ENCODE measurements at regions not wholly inside any gene's neighbourhood (a gene's known extent, or its start where the extent isn't known, plus 50 kb on each side); places are given as distances from the start of the nearest gene placed in this dataset.
"Not testable (repeated sequence)": the region's sequence is repeated elsewhere in the genome, so short reads cannot be mapped to it uniquely, and the experiment has no call there.

DNA sequence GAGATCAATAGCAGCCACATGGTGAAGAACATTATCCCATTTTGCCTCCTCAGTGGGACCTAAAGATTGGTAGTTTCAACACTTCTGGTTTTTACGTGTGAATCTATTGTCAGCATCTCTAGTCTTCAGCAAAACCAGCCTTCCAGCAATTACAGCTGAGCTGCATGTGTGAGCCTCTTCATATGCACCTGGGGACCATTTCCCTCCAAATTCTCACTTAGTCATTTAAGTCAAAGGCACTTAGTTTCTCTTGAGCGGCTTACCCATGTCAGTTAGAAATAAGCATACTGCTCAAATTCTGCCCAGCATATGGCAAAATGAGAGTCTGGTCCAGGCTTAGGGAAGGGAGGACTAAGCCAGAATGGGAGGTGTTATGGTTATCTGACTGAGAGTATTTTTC is 99.7 kb upstream of the NXPH2 start:
- TF ChIP-seq CTCF (IDR thresholded peaks at IDR 0.05; ENCODE audit: insufficient read depth in 1 of 2, low read depth in 1 of 2, low read length in 1 of 2, severe bottlenecking in 1 of 2, unreplicated experiment in 1 of 2): no peak
- Histone ChIP-seq H3K4me3 (ENCODE audit: low read depth, low read length) (no peak overlapping the region), H3K27me3 (replicated peaks; ENCODE audit: control insufficient read depth, insufficient read depth, low read length) (no peaks in the 10 kb centered on the region), H3K36me3 (ENCODE audit: control insufficient read depth, insufficient read depth, low read length) (no peaks in the 10 kb centered on the region), H3K4me1 (no peaks in the 10 kb centered on the region), H3K9me3 (no peaks in the 10 kb centered on the region)
- BruUV-seq (replicated peaks): no TSS peak
- intact Hi-C loops (cut with micrococcal nuclease; ENCODE audit: unreplicated experiment): no loop called here
- CTCF ChIA-PET: no interaction called here
- H3K9me3 Mint-ChIP-seq (ENCODE audit: unreplicated experiment): no peaks in the 10 kb centered on the region
- H3K27me3 Mint-ChIP-seq (ENCODE audit: insufficient read depth, unreplicated experiment): peaks cover 16% of the 10 kb centered on the region
- DNase-seq: no peak
- H3K27ac Mint-ChIP-seq (ENCODE audit: unreplicated experiment): no peak overlapping the region
- POLR2A ChIA-PET: no interaction called here
- no peak overlapping the region for H3K4me3 Mint-ChIP-seq (ENCODE audit: unreplicated experiment)
- H3K4me1 Mint-ChIP-seq (ENCODE audit: low read depth, unreplicated experiment): no peaks in the 10 kb centered on the region
- no peaks in the 10 kb centered on the region for H3K36me3 Mint-ChIP-seq (ENCODE audit: insufficient read depth, unreplicated experiment)

- BruUV-seq (replicated peaks): no TSS peak
- H3K27me3 ChIP-seq (replicated peaks; ENCODE audit: control insufficient read depth, insufficient read depth, low read length): no peaks in the 10 kb centered on the region
- no peak overlapping the region for H3K27ac Mint-ChIP-seq (ENCODE audit: unreplicated experiment)
- H3K36me3 Mint-ChIP-seq (ENCODE audit: insufficient read depth, unreplicated experiment): no peaks in the 10 kb centered on the region
- POLR2A ChIA-PET: no interaction called here
- TF ChIP-seq CTCF (IDR thresholded peaks at IDR 0.05; ENCODE audit: insufficient read depth in 1 of 2, low read depth in 1 of 2, low read length in 1 of 2, severe bottlenecking in 1 of 2, unreplicated experiment in 1 of 2): no peak
- no peak overlapping the region for H3K4me3 ChIP-seq (ENCODE audit: low read depth, low read length)
- H3K4me1 ChIP-seq: no peaks in the 10 kb centered on the region
- no peak overlapping the region for H3K4me3 Mint-ChIP-seq (ENCODE audit: unreplicated experiment)
- H3K4me1 Mint-ChIP-seq (ENCODE audit: low read depth, unreplicated experiment): no peaks in the 10 kb centered on the region
- no peaks in the 10 kb centered on the region for H3K9me3 Mint-ChIP-seq (ENCODE audit: unreplicated experiment)
- H3K9me3 ChIP-seq: no peaks in the 10 kb centered on the region
- intact Hi-C loops (cut with micrococcal nuclease; ENCODE audit: unreplicated experiment): no loop called here
- CTCF ChIA-PET: no interaction called here
- no peaks in the 10 kb centered on the region for H3K36me3 ChIP-seq (ENCODE audit: control insufficient read depth, insufficient read depth, low read length)
- no peak for DNase-seq
- H3K27me3 Mint-ChIP-seq (ENCODE audit: insufficient read depth, unreplicated experiment): peaks cover 13% of the 10 kb centered on the region
Measured at GRCh38 chr2:138877421-138877820, 97.2 kb upstream of the NXPH2 start.

- ChIA-PET CTCF (no interaction called here), POLR2A (no interaction called here)
- H3K27ac Mint-ChIP-seq (ENCODE audit: unreplicated experiment): no peak overlapping the region
- peaks cover 5% of the 10 kb centered on the region for H3K27me3 Mint-ChIP-seq (ENCODE audit: insufficient read depth, unreplicated experiment)
- H3K27me3 ChIP-seq (replicated peaks; ENCODE audit: control insufficient read depth, insufficient read depth, low read length): no peaks in the 10 kb centered on the region
- no peak overlapping the region for H3K4me3 Mint-ChIP-seq (ENCODE audit: unreplicated experiment)
- intact Hi-C loops (cut with micrococcal nuclease; ENCODE audit: unreplicated experiment): no loop called here
- no TSS peak for BruUV-seq (replicated peaks)
- H3K4me1 ChIP-seq: no peaks in the 10 kb centered on the region
- no peaks in the 10 kb centered on the region for H3K4me1 Mint-ChIP-seq (ENCODE audit: low read depth, unreplicated experiment)
- H3K36me3 ChIP-seq (ENCODE audit: control insufficient read depth, insufficient read depth, low read length): no peaks in the 10 kb centered on the region
- H3K9me3 ChIP-seq: no peaks in the 10 kb centered on the region
- no peak overlapping the region for H3K4me3 ChIP-seq (ENCODE audit: low read depth, low read length)
- H3K36me3 Mint-ChIP-seq (ENCODE audit: insufficient read depth, unreplicated experiment): no peaks in the 10 kb centered on the region
- no peak for TF ChIP-seq CTCF (IDR thresholded peaks at IDR 0.05; ENCODE audit: insufficient read depth in 1 of 2, low read depth in 1 of 2, low read length in 1 of 2, severe bottlenecking in 1 of 2, unreplicated experiment in 1 of 2)
- DNase-seq: no peak
- H3K9me3 Mint-ChIP-seq (ENCODE audit: unreplicated experiment): no peaks in the 10 kb centered on the region
Measured at GRCh38 chr2:138874251-138874650, 94.1 kb upstream of the NXPH2 start.

DNA sequence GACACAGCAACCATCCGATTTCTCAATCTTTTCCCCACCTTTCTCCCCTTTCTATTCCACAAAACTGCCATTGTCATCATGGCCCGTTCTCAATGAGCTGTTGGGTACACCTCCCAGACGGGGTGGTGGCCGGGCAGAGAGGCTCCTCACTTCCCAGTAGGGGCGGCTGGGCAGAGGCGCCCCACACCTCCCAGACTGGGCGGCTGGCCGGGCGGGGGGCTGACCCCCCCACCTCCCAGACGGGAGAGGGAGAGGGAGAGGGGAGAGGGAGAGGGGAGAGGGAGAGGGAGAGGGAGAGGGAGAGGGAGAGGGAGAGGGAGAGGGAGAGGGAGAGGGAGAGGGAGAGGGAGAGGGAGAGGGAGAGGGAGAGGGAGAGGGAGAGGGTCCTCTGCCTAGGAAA is 91.9 kb upstream of the NXPH2 start:
- not testable (repeated sequence) for H3K36me3 Mint-ChIP-seq (ENCODE audit: insufficient read depth, unreplicated experiment); H3K27me3 Mint-ChIP-seq (ENCODE audit: insufficient read depth, unreplicated experiment); H3K9me3 Mint-ChIP-seq (ENCODE audit: unreplicated experiment)

More for the DNA sequence above, 91.9 kb upstream of the NXPH2 start:
- H3K36me3 ChIP-seq (ENCODE audit: control insufficient read depth, insufficient read depth, low read length); H3K4me3 ChIP-seq (ENCODE audit: low read depth, low read length); H3K4me1 ChIP-seq; intact Hi-C loops (cut with micrococcal nuclease; ENCODE audit: unreplicated experiment); H3K27ac Mint-ChIP-seq (ENCODE audit: unreplicated experiment); POLR2A ChIA-PET; H3K27me3 ChIP-seq (replicated peaks; ENCODE audit: control insufficient read depth, insufficient read depth, low read length); DNase-seq; H3K4me1 Mint-ChIP-seq (ENCODE audit: low read depth, unreplicated experiment); H3K9me3 ChIP-seq; CTCF ChIA-PET; BruUV-seq (replicated peaks); H3K4me3 Mint-ChIP-seq (ENCODE audit: unreplicated experiment): not testable (repeated sequence)

Measured in Caco-2 (cell line).